Epithelial cell of proximal tubule (primary cell): ENCODE measurements at regions not wholly inside any gene's neighbourhood (a gene's known extent, or its start where the extent isn't known, plus 50 kb on each side); places are given as distances from the start of the nearest gene placed in this dataset.

ENCODE experiments used
- DNase-seq: peaks from one replicate; pipeline ENCODE4 v3.0.0-alpha.2; 2011; ENCODE audit warnings: low read depth
- H3K4me3 ChIP-seq: 2 replicates; pipeline ENCODE4 v1.5.1; 2011; ENCODE audit warnings: low read depth, mild to moderate bottlenecking, low read length
- TF ChIP-seq, protein P1 (sequence below): conservative IDR thresholded peaks from 2 replicates; pipeline ENCODE4 v1.5.1; 2012; ENCODE audit warnings: low read depth, mild to moderate bottlenecking, low read length

DNA sequence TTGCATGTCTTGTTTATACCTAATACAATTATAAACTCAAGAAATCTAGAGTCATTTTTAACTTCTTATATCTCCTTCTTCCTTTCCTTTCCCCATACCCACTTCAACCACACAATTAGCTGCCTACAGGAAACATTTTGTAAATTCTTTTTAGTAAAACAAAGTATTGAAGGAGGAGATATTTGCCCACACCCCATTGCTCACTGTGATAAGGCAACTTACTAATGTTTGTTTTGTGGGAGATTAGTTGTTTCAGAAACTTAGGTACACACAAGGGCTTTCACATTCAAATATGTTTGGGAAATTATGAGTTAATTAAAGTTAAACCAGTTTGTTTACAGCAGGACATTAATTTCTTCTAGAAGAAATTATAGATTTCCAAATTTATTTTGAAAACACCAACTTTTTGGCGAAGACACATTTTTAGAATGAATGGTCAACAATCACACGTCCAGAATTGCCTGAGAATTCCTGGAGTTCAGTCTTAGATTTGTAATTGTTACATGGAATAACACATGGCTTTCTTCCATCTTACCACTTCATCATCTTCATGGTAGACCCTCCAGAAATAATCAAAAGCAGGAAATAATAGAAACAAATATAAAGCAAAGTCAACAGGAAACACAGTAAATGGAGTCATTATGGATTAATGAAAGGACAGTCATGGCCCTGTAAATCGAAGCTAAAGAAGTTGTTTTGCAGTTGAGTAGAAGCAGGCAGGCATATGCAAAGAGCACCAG lies 62.5 kb upstream of the RAB27B start:
- DNase-seq, result no peak
- TF ChIP-seq, protein P1, sequence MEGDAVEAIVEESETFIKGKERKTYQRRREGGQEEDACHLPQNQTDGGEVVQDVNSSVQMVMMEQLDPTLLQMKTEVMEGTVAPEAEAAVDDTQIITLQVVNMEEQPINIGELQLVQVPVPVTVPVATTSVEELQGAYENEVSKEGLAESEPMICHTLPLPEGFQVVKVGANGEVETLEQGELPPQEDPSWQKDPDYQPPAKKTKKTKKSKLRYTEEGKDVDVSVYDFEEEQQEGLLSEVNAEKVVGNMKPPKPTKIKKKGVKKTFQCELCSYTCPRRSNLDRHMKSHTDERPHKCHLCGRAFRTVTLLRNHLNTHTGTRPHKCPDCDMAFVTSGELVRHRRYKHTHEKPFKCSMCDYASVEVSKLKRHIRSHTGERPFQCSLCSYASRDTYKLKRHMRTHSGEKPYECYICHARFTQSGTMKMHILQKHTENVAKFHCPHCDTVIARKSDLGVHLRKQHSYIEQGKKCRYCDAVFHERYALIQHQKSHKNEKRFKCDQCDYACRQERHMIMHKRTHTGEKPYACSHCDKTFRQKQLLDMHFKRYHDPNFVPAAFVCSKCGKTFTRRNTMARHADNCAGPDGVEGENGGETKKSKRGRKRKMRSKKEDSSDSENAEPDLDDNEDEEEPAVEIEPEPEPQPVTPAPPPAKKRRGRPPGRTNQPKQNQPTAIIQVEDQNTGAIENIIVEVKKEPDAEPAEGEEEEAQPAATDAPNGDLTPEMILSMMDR, result no peak
- H3K4me3 ChIP-seq, result no peak overlapping the region

DNA sequence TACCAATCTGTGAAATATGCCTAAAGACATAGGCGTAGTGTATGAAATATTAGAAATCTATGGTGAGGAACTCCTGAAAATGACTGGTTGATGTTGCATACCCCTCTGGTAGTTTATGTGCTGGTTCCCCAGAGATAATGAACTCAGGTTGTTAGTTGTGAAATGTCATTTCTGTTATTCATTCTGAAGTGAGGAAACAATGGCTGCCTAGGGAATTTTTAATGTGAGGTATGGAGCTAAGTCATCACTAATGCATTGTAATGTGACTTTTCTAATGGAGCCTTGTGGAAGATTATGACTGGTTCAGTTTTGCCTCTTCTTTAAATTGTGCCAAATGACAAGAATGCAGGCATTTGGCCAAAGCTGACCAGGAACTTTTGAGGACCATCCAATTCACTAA lies 61.6 kb upstream of the RAB27B start:
- no peak for DNase-seq
- H3K4me3 ChIP-seq, result no peak overlapping the region

DNA sequence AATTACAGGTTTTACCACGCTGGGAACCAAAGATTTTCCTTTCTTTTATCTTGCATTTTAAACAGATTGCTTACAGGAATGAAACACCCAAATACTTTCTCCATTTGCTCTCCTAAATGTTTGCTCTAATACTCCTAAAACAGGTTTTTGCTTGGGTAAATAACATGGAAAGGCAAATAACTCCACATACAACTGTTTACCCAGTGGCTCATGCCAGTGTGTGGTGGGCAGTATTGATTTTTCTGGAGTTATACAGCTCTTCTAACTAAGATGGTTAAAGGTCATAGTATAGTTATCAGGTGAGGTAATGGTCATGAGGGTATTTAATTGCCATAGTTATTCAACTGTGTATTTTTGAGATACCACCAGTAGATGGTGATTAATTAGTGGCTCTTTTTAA lies 61.2 kb upstream of the RAB27B start:
- H3K4me3 ChIP-seq, result no peak overlapping the region
- TF ChIP-seq, protein P1, result no peak
- DNase-seq, result no peak

More for the DNA sequence above, 61.6 kb upstream of the RAB27B start:
- TF ChIP-seq, protein P1, result no peak

DNA sequence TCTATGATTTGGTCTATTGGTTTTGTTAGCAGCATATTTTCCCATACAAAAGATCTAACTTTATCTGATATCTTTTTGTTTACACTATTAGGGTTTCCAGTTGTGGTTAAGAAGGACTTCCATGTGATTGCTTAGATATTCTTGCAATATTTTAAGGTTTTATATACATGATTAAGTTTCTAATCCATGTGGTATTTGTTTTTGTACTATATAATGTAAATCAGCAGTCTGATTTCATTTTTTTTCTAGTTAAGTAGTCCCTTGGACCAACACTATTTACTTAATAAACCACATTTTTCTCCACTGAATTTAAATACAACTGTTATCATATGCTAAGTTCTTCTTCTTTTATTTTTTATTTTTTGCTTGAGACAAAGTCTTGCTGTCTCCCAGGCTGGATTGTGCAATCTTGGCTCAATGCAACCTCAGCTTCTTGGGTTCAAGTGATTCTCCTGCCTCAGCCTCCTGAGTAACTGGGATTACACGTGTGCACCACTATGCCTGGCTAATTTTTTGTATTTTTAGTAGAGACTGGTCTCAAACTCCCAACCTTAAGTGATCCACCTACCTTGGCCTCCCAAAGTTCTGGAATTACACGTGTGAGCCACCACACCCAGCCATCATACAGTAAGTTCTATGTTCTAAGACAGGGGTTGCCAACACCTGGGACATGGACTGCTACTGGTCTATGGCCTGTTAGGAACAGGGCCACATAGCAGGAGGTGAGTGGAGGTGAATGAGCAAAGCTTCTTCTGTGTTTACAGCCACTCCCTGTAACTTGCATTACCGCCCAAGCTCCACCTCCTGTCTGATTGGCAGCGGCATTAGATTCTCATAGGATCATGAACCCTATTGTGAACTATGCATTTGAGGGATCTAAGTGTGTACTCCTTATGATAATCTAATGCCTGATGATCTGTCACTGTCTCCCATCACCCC lies 58.5 kb upstream of the RAB27B start:
- no peak overlapping the region for H3K4me3 ChIP-seq
- DNase-seq, result no peak
- TF ChIP-seq, protein P1, result no peak

DNA sequence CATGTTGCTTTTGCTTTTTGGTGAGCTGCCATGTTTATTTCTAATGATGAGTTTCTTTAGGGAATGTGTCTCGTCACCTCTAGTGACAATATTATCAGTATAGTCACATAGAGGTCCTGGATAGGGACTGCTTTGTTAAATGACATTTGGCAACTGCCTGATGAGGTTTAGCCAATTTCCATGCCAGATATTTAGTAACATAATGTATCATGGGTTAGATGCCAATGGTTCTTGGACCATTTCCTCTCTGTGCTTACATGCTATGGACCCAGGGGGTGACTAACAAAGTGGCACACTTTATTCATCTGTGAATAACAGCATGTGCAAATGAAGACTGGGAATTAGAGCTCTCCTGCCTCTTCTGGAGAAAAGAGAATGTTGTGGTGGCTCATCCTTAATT lies 56.2 kb upstream of the RAB27B start:
- no peak for DNase-seq
- no peak overlapping the region for H3K4me3 ChIP-seq
- TF ChIP-seq, protein P1, result no peak

DNA sequence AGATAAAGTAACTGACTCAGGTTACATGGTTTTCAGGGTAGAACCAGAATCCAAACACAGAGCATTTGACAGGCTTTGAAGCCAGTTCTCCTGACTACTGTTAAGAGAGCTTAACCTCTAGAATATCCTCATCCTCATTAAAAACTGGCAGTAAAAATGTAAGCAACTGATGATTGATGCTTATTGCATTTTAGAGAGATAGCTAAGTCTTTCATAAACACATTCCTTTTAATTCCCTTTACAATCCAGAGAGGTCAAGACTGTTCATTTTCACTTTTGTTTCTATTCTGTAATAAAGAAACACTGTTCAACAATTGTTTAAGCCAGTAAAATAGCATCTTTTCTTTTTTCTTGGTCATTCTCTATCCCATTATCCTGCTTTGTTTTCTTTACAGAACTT lies 53.9 kb upstream of the RAB27B start:
- no peak for DNase-seq
- TF ChIP-seq, protein P1, result no peak
- no peak overlapping the region for H3K4me3 ChIP-seq
